SK-N-SH (cell line): ENCODE measurements at regions not wholly inside any gene's neighbourhood (a gene's known extent, or its start where the extent isn't known, plus 50 kb on each side); places are given as distances from the start of the nearest gene placed in this dataset.

Source experiments
- CTCF ChIP-seq: fragments of 200-600 bp; sonication (generic); IDR thresholded peaks from 2 replicates; pipeline ENCODE4 v1.6.1; 2017; ENCODE audit warnings: antibody characterized with exemption, mild to moderate bottlenecking, moderate library complexity
- FOXJ3 ChIP-seq: sonication (generic); formaldehyde crosslinking; IDR thresholded peaks from 2 replicates; pipeline ENCODE4 v1.5.1; 2020; ENCODE audit warnings: mild to moderate bottlenecking, missing genetic modification reagents
- JUND ChIP-seq: IDR thresholded peaks from 2 replicates; pipeline ENCODE4 v1.4.0; 2012
- RAD21 ChIP-seq: IDR thresholded peaks from 2 replicates; pipeline ENCODE4 v1.6.1; 2012; ENCODE audit warnings: mild to moderate bottlenecking, low read length
- RCOR1 ChIP-seq: fragments of 150-350 bp; IDR thresholded peaks from 2 replicates; pipeline ENCODE4 v1.6.1; 2017; ENCODE audit warnings: antibody characterized with exemption, low read length
- RFX5 ChIP-seq: IDR thresholded peaks from 2 replicates; pipeline ENCODE4 v1.6.1; 2012; ENCODE audit warnings: mild to moderate bottlenecking, improper control_type of control experiment, low read length
- USF1 ChIP-seq: IDR thresholded peaks from 2 replicates; pipeline ENCODE4 v1.4.0; 2012; ENCODE audit warnings: low read depth, borderline replicate concordance
- ZBTB33 ChIP-seq: IDR thresholded peaks from 2 replicates; pipeline ENCODE4 v1.4.0; 2012; ENCODE audit warnings: low read depth, borderline replicate concordance

- no peak for TF ChIP-seq RCOR1
- TF ChIP-seq JUND = no peak
- no peak for TF ChIP-seq CTCF
- TF ChIP-seq RAD21 = no peak
- no peak for TF ChIP-seq FOXJ3 (CRISPR knock-in tag)
- TF ChIP-seq USF1 = no peak
- TF ChIP-seq ZBTB33 = no peak
- TF ChIP-seq RFX5 = no peak
These were observed 1187.6 kb downstream of the CDH12 start for GRCh38 chr5:21665524-21665923.
